Astrocyte of the cerebellum (primary cell): ENCODE measurements at regions not wholly inside any gene's neighbourhood (a gene's known extent, or its start where the extent isn't known, plus 50 kb on each side); places are given as distances from the start of the nearest gene placed in this dataset.

Source experiments
- DNase-seq: peaks from one replicate; pipeline ENCODE4 v3.0.0-alpha.2; 2011; ENCODE audit warnings: low read depth
- H3K4me3 ChIP-seq: 2 replicates; pipeline ENCODE4 v1.5.1; 2011; ENCODE audit warnings: mild to moderate bottlenecking, low read depth, low read length, moderate library complexity
- in situ Hi-C: cut with HindIII; loops from 2 replicates; pipeline ENCODE4 v1.10.0; 2017; ENCODE audit warnings: low sequenced_read_pairs
- TF ChIP-seq, protein P1 (sequence below): IDR thresholded peaks from 2 replicates; pipeline ENCODE4 v1.5.1; 2012; ENCODE audit warnings: low read length, low read depth, moderate library complexity, mild to moderate bottlenecking; ENCODE audit errors: missing control alignments

GRCh38 chr13:84962849-84963248, 836.4 kb downstream of the SLITRK6 start:
- no peak overlapping the region for H3K4me3 ChIP-seq
- no peak for DNase-seq
- in situ Hi-C loops: no loop called here
- TF ChIP-seq, protein P1, sequence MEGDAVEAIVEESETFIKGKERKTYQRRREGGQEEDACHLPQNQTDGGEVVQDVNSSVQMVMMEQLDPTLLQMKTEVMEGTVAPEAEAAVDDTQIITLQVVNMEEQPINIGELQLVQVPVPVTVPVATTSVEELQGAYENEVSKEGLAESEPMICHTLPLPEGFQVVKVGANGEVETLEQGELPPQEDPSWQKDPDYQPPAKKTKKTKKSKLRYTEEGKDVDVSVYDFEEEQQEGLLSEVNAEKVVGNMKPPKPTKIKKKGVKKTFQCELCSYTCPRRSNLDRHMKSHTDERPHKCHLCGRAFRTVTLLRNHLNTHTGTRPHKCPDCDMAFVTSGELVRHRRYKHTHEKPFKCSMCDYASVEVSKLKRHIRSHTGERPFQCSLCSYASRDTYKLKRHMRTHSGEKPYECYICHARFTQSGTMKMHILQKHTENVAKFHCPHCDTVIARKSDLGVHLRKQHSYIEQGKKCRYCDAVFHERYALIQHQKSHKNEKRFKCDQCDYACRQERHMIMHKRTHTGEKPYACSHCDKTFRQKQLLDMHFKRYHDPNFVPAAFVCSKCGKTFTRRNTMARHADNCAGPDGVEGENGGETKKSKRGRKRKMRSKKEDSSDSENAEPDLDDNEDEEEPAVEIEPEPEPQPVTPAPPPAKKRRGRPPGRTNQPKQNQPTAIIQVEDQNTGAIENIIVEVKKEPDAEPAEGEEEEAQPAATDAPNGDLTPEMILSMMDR: no peak

- in situ Hi-C loops: no loop called here
- no peak overlapping the region for H3K4me3 ChIP-seq
- TF ChIP-seq, protein P1: no peak
- no peak for DNase-seq
Measured at GRCh38 chr13:84962141-84962750, 837.0 kb downstream of the SLITRK6 start.

- TF ChIP-seq, protein P1: no peak
- in situ Hi-C loops: no loop called here
- no peak overlapping the region for H3K4me3 ChIP-seq
- no peak for DNase-seq
Measured at GRCh38 chr13:84961023-84961422, 838.2 kb downstream of the SLITRK6 start.

- no peak overlapping the region for H3K4me3 ChIP-seq
- in situ Hi-C loops: no loop called here
- DNase-seq: no peak
- TF ChIP-seq, protein P1: no peak
Measured at GRCh38 chr13:84959818-84960217, 839.4 kb downstream of the SLITRK6 start.

DNA sequence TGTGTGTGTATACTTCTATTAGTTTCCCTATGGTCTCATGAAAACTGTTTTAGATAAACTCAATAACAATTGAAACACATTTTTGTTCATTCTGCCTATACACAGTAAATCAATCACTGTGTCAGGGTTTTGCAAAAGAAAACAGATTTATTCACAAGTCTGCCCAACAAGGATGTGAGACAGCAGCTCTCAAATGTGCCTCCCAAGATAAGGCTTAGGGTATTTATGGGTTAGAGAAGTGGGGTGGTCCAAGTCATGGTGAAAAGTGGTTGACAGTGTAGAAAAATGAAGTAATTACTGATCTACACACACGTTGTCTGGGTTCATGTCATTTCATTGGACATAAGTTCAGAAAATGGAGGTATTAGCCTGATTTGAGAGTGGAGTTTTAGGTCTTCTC, 844.6 kb downstream of the SLITRK6 start:
- no peak for DNase-seq
- no peak overlapping the region for H3K4me3 ChIP-seq
- in situ Hi-C loops: no loop called here
- TF ChIP-seq, protein P1: no peak

GRCh38 chr13:84951128-84951527, 848.1 kb downstream of the SLITRK6 start:
- TF ChIP-seq, protein P1: no peak
- DNase-seq: no peak
- H3K4me3 ChIP-seq: no peak overlapping the region
- in situ Hi-C loops: no loop called here
